HG03060 (cell line): ENCODE measurements at regions not wholly inside any gene's neighbourhood (a gene's known extent, or its start where the extent isn't known, plus 50 kb on each side); places are given as distances from the start of the nearest gene placed in this dataset.
A peak's percentile ranks its signal among the peaks of the same experiment; 100 is the strongest.

ENCODE experiments used
- ATAC-seq: cut with Tn5 transposase; IDR thresholded peaks from one replicate; pipeline ENCODE4 v1.9.1; 2021; ENCODE audit warnings: low read depth, moderate number of reproducible peaks; ENCODE audit not compliant: unreplicated experiment

DNA sequence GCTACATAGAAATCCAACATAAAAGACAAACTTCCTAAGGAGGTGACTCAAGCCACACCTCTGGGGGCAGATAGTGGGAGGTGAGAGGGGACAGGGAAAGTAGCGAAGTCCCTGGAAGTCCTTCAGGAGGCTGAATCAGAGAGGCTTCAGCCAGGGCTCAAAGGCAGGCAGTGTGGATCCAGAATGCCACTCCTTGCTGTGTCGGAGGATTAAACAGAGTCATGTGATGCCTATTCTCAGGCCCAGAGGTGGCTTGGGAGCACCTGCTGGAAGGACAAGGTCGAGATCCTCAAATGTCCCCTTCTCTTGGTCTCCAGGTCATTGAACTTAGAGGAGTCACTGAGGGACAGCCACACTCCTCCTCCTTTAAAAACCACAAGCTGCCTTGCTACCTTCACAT, 391.1 kb downstream of the SOX9 start:
- ATAC-seq, result no peak

- peak; percentile 23 for ATAC-seq
These were observed 392.1 kb downstream of the SOX9 start for GRCh38 chr17:72512649-72513556.

GRCh38 chr17:72514321-72514861, 393.6 kb downstream of the SOX9 start:
- ATAC-seq, result no peak

DNA sequence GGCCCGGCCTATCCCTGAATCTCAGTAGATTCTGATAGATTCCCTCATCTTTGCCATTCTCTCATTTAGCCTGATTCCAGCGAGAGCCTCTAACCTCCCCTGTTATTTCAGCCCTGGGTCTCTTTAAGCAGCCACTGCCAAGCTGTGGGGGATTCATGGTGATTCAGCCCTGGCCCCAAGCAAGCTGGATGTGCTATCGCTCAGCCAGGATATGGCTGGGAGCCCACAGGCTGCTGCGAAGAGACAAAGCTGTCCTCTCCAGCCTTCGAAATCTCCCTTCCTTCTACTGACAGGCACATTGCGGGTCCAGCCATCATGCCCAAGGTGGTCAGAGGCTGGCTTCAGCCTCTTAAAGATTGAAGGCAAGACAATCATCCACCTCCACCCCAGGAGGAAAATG, 394.1 kb downstream of the SOX9 start:
- no peak for ATAC-seq

GRCh38 chr17:72515291-72516065, 394.7 kb downstream of the SOX9 start:
- peak; percentile 24 for ATAC-seq

GRCh38 chr17:72516772-72517399, 396.1 kb downstream of the SOX9 start:
- ATAC-seq, result no peak

DNA sequence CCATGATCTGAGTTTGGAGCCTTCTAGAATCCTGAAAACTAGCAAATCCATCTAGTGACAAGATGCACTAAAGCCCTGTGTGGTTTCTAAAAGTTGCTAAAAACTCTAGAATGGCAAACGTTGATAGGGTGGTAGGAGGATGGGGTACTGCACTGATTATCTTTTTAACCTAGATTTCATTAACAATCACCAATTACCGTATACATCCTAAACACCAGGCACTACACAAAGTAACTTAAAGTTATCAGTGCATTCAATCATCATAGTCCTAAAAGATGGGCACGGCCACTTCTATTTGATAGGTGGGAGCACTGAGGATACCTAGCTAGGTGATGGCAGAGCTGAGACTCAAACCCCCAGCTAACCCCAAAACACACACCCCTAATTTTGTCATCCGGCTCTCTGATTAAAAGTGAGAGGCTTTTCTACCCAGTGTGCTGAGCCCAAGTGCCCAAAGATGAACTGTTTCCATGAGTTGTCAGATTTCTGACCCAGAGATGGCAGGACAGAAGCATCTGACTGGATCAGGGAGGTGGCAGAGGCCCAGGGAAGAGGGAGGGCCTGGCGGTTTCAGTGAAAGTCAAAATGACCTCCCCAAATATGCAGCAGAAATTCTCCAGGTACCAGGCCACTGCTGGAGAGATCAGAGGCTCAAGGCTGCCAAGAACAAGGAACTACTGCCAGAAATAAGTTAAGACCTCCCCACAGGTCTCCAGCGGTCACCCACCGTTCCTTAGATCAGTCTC, 396.8 kb downstream of the SOX9 start:
- ATAC-seq, result no peak

GRCh38 chr17:72518159-72518732, 397.4 kb downstream of the SOX9 start:
- ATAC-seq, result no peak

DNA sequence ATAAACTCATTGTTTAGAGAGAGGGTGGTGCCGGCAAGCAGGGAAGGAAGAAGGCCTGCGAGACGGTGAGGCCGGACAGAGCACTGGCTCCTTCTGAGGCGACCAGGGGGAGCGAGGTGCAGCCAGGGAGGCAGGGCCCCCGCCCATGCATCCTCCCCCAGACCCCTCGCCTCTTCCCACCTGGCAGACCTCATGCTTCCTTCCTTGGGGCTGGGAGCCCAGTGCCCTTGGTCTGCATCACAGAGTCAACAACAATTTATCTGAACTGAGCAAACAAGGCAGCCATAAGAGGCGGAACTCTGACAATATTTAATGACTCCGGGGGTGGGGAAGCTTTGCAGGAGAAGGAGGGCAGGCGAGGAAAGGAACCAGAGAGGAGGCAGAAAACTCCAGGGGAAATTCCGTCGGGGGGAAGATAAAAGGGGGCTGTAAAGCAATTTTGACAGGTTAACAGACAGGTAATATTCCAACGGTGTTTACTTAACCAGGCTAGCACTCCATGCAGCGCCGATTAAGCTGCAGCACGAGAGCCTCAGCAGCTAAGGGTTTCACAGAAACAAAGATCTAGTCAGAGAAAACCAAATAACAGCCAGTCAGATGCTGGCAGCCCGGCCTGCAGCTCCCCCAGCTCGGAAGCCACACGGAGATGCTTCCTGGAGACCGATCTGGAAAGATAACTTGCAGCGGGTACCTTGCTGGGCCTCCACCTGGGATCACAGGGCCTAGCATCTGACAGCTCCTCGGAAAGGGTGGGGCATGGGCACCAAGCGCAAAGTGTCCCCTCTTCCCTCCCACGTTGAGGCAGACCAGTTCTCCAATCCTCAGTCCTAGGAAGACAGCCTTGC, 398.2 kb downstream of the SOX9 start:
- no peak for ATAC-seq

GRCh38 chr17:72519598-72519936, 398.7 kb downstream of the SOX9 start:
- no peak for ATAC-seq

GRCh38 chr17:72520665-72521303, 400.0 kb downstream of the SOX9 start:
- no peak for ATAC-seq

GRCh38 chr17:72523491-72523890, 402.7 kb downstream of the SOX9 start:
- ATAC-seq, result no peak

DNA sequence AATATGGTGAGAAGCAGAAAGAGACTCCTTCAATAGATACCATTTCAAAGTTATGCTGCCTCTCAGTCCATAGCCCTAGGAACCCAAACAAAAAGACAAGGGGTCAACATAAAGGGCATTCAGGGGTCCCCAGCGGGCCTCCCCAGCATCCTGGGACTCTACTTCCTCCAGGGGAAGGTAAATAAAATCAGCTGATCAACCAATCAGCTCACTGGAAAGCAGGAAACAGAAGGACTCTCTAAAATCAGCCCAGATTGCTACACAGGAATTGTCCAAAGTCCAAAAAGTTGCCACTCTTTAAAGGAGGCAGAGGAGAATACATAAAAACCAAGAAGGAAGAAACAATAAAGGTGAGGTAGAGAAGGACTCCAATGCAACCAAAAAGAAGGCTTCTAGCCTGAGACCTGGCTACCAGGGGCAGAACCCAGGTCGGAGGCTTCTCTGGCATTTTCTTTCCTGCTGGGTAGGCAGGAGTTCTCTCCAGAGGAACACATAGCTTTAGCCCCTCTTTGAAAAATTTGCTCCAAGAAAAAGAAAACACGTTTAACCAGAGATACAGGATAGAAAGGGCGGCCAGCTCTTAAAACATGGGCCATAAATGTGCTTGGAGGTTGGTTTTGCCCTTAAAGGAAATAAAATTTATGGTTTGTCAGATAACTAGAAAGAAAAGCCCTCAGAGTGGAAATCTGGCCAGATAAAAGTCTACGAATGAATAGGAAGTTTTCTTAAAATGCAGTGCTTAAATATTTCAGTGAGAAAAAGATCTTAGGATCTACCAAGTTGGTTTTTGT, 404.6 kb downstream of the SOX9 start:
- no peak for ATAC-seq

- no peak for ATAC-seq
These were observed 405.9 kb downstream of the SOX9 start for GRCh38 chr17:72526769-72527168.

DNA sequence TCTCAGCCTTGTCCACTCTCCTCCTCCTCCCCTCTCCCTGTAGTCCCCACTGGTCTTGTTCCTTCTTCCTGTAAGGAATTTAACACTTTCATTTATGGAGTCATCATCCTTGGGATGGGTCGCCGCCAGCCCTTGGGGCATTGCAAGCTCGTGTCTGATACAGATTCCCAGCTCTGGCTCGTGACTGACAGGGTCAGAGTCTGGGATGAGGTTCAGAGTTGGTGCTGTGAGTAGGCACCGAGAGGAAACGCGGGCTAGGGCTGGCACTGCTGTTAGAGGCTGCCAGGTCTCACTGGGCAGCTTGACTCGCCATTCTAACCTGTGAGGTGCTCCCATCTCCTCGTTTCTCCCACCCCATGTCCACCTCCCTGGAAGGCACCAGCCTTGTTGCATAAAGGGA, 407.0 kb downstream of the SOX9 start:
- ATAC-seq, result no peak

- ATAC-seq, result no peak
These were observed 407.9 kb downstream of the SOX9 start for GRCh38 chr17:72528683-72529082.

- ATAC-seq, result no peak
These were observed 408.6 kb downstream of the SOX9 start for GRCh38 chr17:72529386-72529785.

- ATAC-seq, result no peak
These were observed 409.6 kb downstream of the SOX9 start for GRCh38 chr17:72530454-72530853.
